CD14-positive monocyte (primary cell): ENCODE measurements at regions not wholly inside any gene's neighbourhood (a gene's known extent, or its start where the extent isn't known, plus 50 kb on each side); places are given as distances from the start of the nearest gene placed in this dataset.

Experiments used
- DNase-seq, 3 donors: peaks; one replicate each; pipeline ENCODE4 v3.0.0-alpha.2; 2011 to 2022
- H2AFZ ChIP-seq: 2 replicates; pipeline ENCODE4 v1.6.0; 2012; ENCODE audit warnings: mild to moderate bottlenecking, low read depth, low read length, inconsistent platforms; ENCODE audit not compliant: insufficient read depth, poor library complexity, severe bottlenecking
- H3K27ac ChIP-seq, 2 donors: 1 replicate in 1 of 2; 2 replicates in 1 of 2; pipeline ENCODE4 v1.5.1; 2012 to 2013; ENCODE audit warnings: low read length in 2 of 2, control low read depth in 1 of 2, inconsistent platforms in 1 of 2, low read depth in 1 of 2, mild to moderate bottlenecking in 1 of 2
- H3K27me3 ChIP-seq, 2 donors: one replicate each; pipeline versions ENCODE4 v1.6.0 to v1.6.1; 2011 to 2013; ENCODE audit warnings: low read length in 2 of 2; ENCODE audit not compliant: control insufficient read depth in 2 of 2, insufficient read depth in 2 of 2
- H3K36me3 ChIP-seq, 2 donors: replicated peaks in 1 of 2; 1 replicate in 1 of 2; 2 replicates in 1 of 2; pipeline versions ENCODE4 v1.5.1 to v1.6.1; 2012 to 2013; ENCODE audit warnings: low read length in 2 of 2, control low read depth in 1 of 2, inconsistent platforms in 1 of 2, mild to moderate bottlenecking in 1 of 2; ENCODE audit not compliant: insufficient read depth in 2 of 2, control insufficient read depth in 1 of 2
- H3K4me1 ChIP-seq, 2 donors: 1 replicate in 1 of 2; 2 replicates in 1 of 2; pipeline versions ENCODE4 v1.5.1 to v1.6.1; 2012 to 2013; ENCODE audit warnings: low read length in 2 of 2, control low read depth in 1 of 2, inconsistent platforms in 1 of 2, mild to moderate bottlenecking in 1 of 2, moderate library complexity in 1 of 2; ENCODE audit not compliant: insufficient read depth in 2 of 2, control insufficient read depth in 1 of 2
- H3K4me2 ChIP-seq: replicated peaks from 2 replicates; pipeline ENCODE3; 2012; ENCODE audit warnings: low read length, moderate library complexity, mild to moderate bottlenecking; ENCODE audit not compliant: poor library complexity, severe bottlenecking; ENCODE audit errors: extremely low read depth
- H3K4me3 ChIP-seq, 3 experiments: fragments of 200-600 bp in 1 of 3; sonication (generic) in 1 of 3; replicated peaks in 1 of 3; 1 replicate in 2 of 3; 2 replicates in 1 of 3; pipeline ENCODE4 v1.5.1; 2011 to 2013; ENCODE audit warnings: low read length in 3 of 3, mild to moderate bottlenecking in 3 of 3, control low read depth in 2 of 3, low read depth in 2 of 3, inconsistent platforms in 1 of 3, moderate library complexity in 1 of 3
- H3K79me2 ChIP-seq: 2 replicates; pipeline ENCODE4 v1.6.0; 2012; ENCODE audit warnings: mild to moderate bottlenecking, control low read depth, inconsistent platforms, low read length, moderate library complexity; ENCODE audit not compliant: insufficient read depth
- H3K9ac ChIP-seq: 2 replicates; pipeline ENCODE4 v1.6.0; 2017; ENCODE audit warnings: low read length, mild to moderate bottlenecking; ENCODE audit not compliant: insufficient read depth, poor library complexity, severe bottlenecking
- H3K9me3 ChIP-seq, 2 donors: replicated peaks in 1 of 2; 1 replicate in 1 of 2; 2 replicates in 1 of 2; pipeline versions ENCODE4 v1.5.1 to v1.6.1; 2012 to 2013; ENCODE audit warnings: low read length in 2 of 2, control low read depth in 1 of 2; ENCODE audit not compliant: control insufficient read depth in 1 of 2, insufficient read depth in 1 of 2
- H4K20me1 ChIP-seq: 2 replicates; pipeline ENCODE4 v1.6.0; 2012; ENCODE audit warnings: mild to moderate bottlenecking, low read length, control low read depth, moderate library complexity; ENCODE audit not compliant: insufficient read depth
- H3K27ac Mint-ChIP-seq, 7 donors: one replicate each; pipeline ENCODE4 v1.8.0; 2020; ENCODE audit warnings: mild to moderate bottlenecking in 7 of 7, mixed read lengths in 7 of 7, moderate library complexity in 6 of 7, inconsistent platforms in 2 of 7
- H3K27me3 Mint-ChIP-seq, 3 donors: one replicate each; pipeline ENCODE4 v1.8.0; 2021 to 2022; ENCODE audit warnings: low read depth in 3 of 3, mild to moderate bottlenecking in 3 of 3, mixed read lengths in 3 of 3, moderate library complexity in 3 of 3, inconsistent platforms in 1 of 3
- H3K36me3 Mint-ChIP-seq, 2 donors: one replicate each; pipeline ENCODE4 v1.8.0; 2020; ENCODE audit warnings: mixed read lengths in 2 of 2, inconsistent platforms in 1 of 2, mild to moderate bottlenecking in 1 of 2
- H3K4me1 Mint-ChIP-seq: one replicate; pipeline ENCODE4 v1.8.0; 2020; ENCODE audit warnings: mild to moderate bottlenecking, mixed read lengths
- H3K4me3 Mint-ChIP-seq, 2 donors: one replicate each; pipeline ENCODE4 v1.8.0; 2020; ENCODE audit warnings: mild to moderate bottlenecking in 2 of 2, mixed read lengths in 2 of 2, moderate library complexity in 1 of 2
- H3K9me3 Mint-ChIP-seq, 7 donors: one replicate each; pipeline ENCODE4 v1.8.0; 2020 to 2022; ENCODE audit warnings: mixed read lengths in 7 of 7, mild to moderate bottlenecking in 6 of 7, moderate library complexity in 6 of 7, inconsistent platforms in 2 of 7
- WGBS: methylation state at CpG from one replicate; pipeline ENCODE4 v1.1.5; 2013; ENCODE audit warnings: missing lambda C conversion rate; ENCODE audit not compliant: insufficient coverage; 5-methylcytosine and 5-hydroxymethylcytosine counted together
- intact Hi-C, 2 donors: fragments of 100-400 bp; cut with micrococcal nuclease; formaldehyde crosslinking; loops; one replicate each; pipeline versions ENCODE4 v1.15.0 to v1.15.1; 2023
- TF ChIP-seq, protein P1 (sequence below): fragments of 200-600 bp; IDR thresholded peaks from one replicate; pipeline ENCODE4 v1.8.0; 2022; ENCODE audit warnings: antibody characterized with exemption, mild to moderate bottlenecking

DNA sequence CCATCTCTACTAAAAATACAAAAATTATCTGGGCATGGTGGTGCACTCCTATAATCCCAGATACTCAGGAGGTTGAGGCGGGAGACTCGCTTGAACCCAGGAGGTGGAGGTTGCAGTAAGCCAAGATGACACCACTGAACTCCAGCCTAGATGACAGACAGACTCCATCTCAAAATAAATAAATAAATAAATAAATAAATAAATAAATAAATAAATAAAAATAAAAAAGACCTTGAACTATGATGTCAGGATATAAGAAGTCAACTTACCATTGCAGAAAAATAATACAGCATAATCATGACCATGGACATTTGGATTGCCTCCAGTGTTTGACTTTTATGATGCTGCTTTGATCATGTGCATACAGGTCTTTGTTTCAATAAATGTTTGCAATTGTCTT is 484.3 kb upstream of the ROBO1 start:
- no peak overlapping the region for H3K4me3 Mint-ChIP-seq
- no peaks in the 10 kb centered on the region for H3K79me2 ChIP-seq
- no peaks in the 10 kb centered on the region for H3K27me3 ChIP-seq
- H3K9me3 ChIP-seq, result peaks cover 7 to 8% of the 10 kb centered on the region in 2 donors
- no peaks in the 10 kb centered on the region for H3K36me3 Mint-ChIP-seq
- H3K27me3 Mint-ChIP-seq, result peaks cover 0 to 1% (median 0%) of the 10 kb centered on the region in 3 donors
- no peak overlapping the region for H3K27ac Mint-ChIP-seq
- H3K4me1 Mint-ChIP-seq, result no peaks in the 10 kb centered on the region
- no peaks in the 10 kb centered on the region for H4K20me1 ChIP-seq
- H2AFZ ChIP-seq, result no peak overlapping the region
- H3K9me3 Mint-ChIP-seq, result peaks cover 0 to 10% (median 5%) of the 10 kb centered on the region in 7 donors
- no peaks in the 10 kb centered on the region for H3K36me3 ChIP-seq
- TF ChIP-seq, protein P1, sequence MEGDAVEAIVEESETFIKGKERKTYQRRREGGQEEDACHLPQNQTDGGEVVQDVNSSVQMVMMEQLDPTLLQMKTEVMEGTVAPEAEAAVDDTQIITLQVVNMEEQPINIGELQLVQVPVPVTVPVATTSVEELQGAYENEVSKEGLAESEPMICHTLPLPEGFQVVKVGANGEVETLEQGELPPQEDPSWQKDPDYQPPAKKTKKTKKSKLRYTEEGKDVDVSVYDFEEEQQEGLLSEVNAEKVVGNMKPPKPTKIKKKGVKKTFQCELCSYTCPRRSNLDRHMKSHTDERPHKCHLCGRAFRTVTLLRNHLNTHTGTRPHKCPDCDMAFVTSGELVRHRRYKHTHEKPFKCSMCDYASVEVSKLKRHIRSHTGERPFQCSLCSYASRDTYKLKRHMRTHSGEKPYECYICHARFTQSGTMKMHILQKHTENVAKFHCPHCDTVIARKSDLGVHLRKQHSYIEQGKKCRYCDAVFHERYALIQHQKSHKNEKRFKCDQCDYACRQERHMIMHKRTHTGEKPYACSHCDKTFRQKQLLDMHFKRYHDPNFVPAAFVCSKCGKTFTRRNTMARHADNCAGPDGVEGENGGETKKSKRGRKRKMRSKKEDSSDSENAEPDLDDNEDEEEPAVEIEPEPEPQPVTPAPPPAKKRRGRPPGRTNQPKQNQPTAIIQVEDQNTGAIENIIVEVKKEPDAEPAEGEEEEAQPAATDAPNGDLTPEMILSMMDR, result no peak
- H3K4me1 ChIP-seq, result no peaks in the 10 kb centered on the region
- no peak overlapping the region for H3K4me3 ChIP-seq
- no peak overlapping the region for H3K4me2 ChIP-seq
- intact Hi-C loops, result no loop called here
- no peak for DNase-seq
- no peak overlapping the region for H3K9ac ChIP-seq
- WGBS, result no CpG with 5 or more reads among the region's 2 CpGs
- H3K27ac ChIP-seq, result no peak overlapping the region

DNA sequence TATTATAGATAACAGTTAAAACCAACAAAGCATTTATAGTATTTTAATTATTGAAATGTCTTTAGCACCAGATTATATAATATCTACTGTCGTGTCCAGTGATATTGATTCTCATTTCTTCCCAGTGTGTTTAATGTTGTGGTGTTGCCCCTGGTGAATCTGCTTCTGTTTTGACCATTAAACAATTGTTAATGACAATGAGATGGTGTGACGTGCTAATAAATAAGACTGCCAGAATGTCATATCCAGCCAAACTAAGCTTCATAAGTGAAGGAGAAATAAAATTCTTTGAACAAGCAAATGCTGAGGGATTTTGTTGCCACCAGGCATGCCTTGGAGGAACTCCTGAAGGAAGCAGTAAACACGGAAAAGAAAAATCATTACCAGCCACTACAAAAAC is 480.0 kb upstream of the ROBO1 start:
- TF ChIP-seq, protein P1, result no peak
- Mint-ChIP-seq H3K27me3 (no peaks in the 10 kb centered on the region), H3K9me3 (peaks cover 0 to 8% (median 6%) of the 10 kb centered on the region in 7 donors), H3K4me3 (no peak overlapping the region), H3K36me3 (no peaks in the 10 kb centered on the region), H3K27ac (no peak overlapping the region), H3K4me1 (no peaks in the 10 kb centered on the region)
- peaks cover 7 to 8% of the 10 kb centered on the region in 2 donors for H3K9me3 ChIP-seq
- H3K4me1 ChIP-seq, result no peaks in the 10 kb centered on the region
- H3K4me3 ChIP-seq, result no peak overlapping the region
- no peaks in the 10 kb centered on the region for H4K20me1 ChIP-seq
- H3K36me3 ChIP-seq, result no peaks in the 10 kb centered on the region
- 80% methylated on average over 1 of the region's 3 CpGs for WGBS
- no peak for DNase-seq
- H2AFZ ChIP-seq, result no peak overlapping the region
- no peaks in the 10 kb centered on the region for H3K79me2 ChIP-seq
- H3K4me2 ChIP-seq, result no peak overlapping the region
- intact Hi-C loops, result no loop called here
- no peaks in the 10 kb centered on the region for H3K27me3 ChIP-seq
- H3K27ac ChIP-seq, result no peak overlapping the region
- no peak overlapping the region for H3K9ac ChIP-seq
